Endodermal cell (in vitro differentiated cells): ENCODE measurements at regions not wholly inside any gene's neighbourhood (a gene's known extent, or its start where the extent isn't known, plus 50 kb on each side); places are given as distances from the start of the nearest gene placed in this dataset.

Source experiments
- DNase-seq: peaks from one replicate; pipeline ENCODE4 v3.0.0-alpha.2; 2017
- H3K27ac ChIP-seq: 2 replicates; pipeline ENCODE4 v1.5.1; 2013; ENCODE audit warnings: mild to moderate bottlenecking, low read depth, low read length, moderate library complexity
- H3K27me3 ChIP-seq: 2 replicates; pipeline ENCODE4 v1.6.1; 2013; ENCODE audit warnings: mild to moderate bottlenecking, low read length, moderate library complexity; ENCODE audit not compliant: insufficient read depth, control insufficient read depth, poor library complexity, severe bottlenecking
- H3K36me3 ChIP-seq: 2 replicates; pipeline ENCODE4 v1.7.0; 2013; ENCODE audit warnings: mild to moderate bottlenecking, low read length, moderate library complexity; ENCODE audit not compliant: control insufficient read depth, insufficient read depth
- H3K4me1 ChIP-seq: one replicate; pipeline ENCODE4 v1.7.0; 2013; ENCODE audit warnings: low read length; ENCODE audit not compliant: control insufficient read depth, insufficient read depth
- H3K4me3 ChIP-seq: 2 replicates; pipeline ENCODE4 v1.5.1; 2013; ENCODE audit warnings: mild to moderate bottlenecking, low read length, moderate library complexity
- H3K9ac ChIP-seq: 2 replicates; pipeline ENCODE4 v1.6.1; 2013; ENCODE audit warnings: mild to moderate bottlenecking, low read length, moderate library complexity; ENCODE audit not compliant: poor library complexity, severe bottlenecking; ENCODE audit errors: extremely low read depth
- H3K9me3 ChIP-seq: 2 replicates; pipeline ENCODE4 v1.6.1; 2013; ENCODE audit warnings: mild to moderate bottlenecking, low read length, moderate library complexity; ENCODE audit not compliant: control insufficient read depth
- H3K27ac Mint-ChIP-seq: 2 replicates; pipeline ENCODE4 v1.8.0; 2020; ENCODE audit warnings: mixed read lengths
- H3K27me3 Mint-ChIP-seq: 2 replicates; pipeline ENCODE4 v1.8.0; 2021; ENCODE audit warnings: mild to moderate bottlenecking, mixed read lengths; ENCODE audit not compliant: insufficient read depth
- H3K36me3 Mint-ChIP-seq: 2 replicates; pipeline ENCODE4 v1.8.0; 2020; ENCODE audit warnings: low read depth, mixed read lengths
- H3K4me1 Mint-ChIP-seq: 2 replicates; pipeline ENCODE4 v1.8.0; 2020; ENCODE audit warnings: mixed read lengths
- H3K4me3 Mint-ChIP-seq: 2 replicates; pipeline ENCODE4 v1.8.0; 2020; ENCODE audit warnings: mild to moderate bottlenecking, moderate library complexity, mixed read lengths
- H3K9me3 Mint-ChIP-seq: 2 replicates; pipeline ENCODE4 v1.8.0; 2020; ENCODE audit warnings: mild to moderate bottlenecking, mixed read lengths
- WGBS, 2 experiments: methylation state at CpG; one replicate each; pipeline versions ENCODE4 v1.1.5 to v1.1.7; 2013; ENCODE audit warnings: missing lambda C conversion rate in 2 of 2, mixed read lengths in 1 of 2; ENCODE audit not compliant: insufficient coverage in 1 of 2, insufficient read length in 1 of 2; 5-methylcytosine and 5-hydroxymethylcytosine counted together
- TF ChIP-seq, protein P1 (sequence below): fragments of 200-600 bp; sonication (generic); conservative IDR thresholded peaks from 2 replicates; pipeline ENCODE4 v1.5.0; 2021; ENCODE audit warnings: antibody characterized with exemption, mild to moderate bottlenecking

DNA sequence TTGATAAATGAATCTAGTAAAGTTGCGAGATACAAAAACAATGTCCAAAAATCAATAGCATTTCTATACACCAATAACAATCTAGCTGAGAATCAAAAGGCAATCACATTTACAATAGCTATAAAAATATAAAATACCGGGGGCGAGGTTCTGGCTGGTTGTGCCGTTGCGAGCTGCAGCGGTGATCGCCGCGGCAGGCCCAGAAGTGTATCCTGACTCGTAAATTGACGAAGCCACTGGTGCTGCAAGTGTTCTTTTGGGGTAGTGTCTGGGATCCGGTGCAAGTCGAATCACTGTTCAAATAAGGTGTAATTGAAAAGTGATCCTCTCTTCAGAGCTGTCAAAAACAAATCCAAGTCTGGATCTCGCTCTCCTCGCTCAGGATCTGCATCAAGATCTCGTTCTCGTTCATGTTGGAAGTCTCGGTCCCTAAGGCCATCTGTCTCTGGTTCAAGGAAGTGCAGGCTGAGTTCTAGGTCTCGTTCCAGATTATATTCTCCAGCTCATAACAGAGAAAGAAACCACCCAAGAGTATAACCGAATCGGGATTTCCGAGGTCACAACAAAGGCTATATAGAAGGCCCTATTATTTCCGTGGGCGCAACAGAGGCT is 80.1 kb upstream of the STT3B start:
- Histone ChIP-seq H3K9ac (no peak overlapping the region), H3K4me1 (no peaks in the 10 kb centered on the region), H3K9me3 (no peaks in the 10 kb centered on the region), H3K4me3 (no peak overlapping the region), H3K27me3 (no peaks in the 10 kb centered on the region), H3K36me3 (no peaks in the 10 kb centered on the region), H3K27ac (no peak overlapping the region)
- Mint-ChIP-seq H3K27ac (no peak overlapping the region), H3K36me3 (no peaks in the 10 kb centered on the region), H3K27me3 (peaks cover 11% of the 10 kb centered on the region), H3K9me3 (no peaks in the 10 kb centered on the region), H3K4me1 (no peaks in the 10 kb centered on the region), H3K4me3 (no peak overlapping the region)
- WGBS, 2 experiments: 95 to 96% methylated on average over 14 to 24 of the region's 24 CpGs
- DNase-seq: no peak
- TF ChIP-seq, protein P1, sequence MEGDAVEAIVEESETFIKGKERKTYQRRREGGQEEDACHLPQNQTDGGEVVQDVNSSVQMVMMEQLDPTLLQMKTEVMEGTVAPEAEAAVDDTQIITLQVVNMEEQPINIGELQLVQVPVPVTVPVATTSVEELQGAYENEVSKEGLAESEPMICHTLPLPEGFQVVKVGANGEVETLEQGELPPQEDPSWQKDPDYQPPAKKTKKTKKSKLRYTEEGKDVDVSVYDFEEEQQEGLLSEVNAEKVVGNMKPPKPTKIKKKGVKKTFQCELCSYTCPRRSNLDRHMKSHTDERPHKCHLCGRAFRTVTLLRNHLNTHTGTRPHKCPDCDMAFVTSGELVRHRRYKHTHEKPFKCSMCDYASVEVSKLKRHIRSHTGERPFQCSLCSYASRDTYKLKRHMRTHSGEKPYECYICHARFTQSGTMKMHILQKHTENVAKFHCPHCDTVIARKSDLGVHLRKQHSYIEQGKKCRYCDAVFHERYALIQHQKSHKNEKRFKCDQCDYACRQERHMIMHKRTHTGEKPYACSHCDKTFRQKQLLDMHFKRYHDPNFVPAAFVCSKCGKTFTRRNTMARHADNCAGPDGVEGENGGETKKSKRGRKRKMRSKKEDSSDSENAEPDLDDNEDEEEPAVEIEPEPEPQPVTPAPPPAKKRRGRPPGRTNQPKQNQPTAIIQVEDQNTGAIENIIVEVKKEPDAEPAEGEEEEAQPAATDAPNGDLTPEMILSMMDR: no peak

DNA sequence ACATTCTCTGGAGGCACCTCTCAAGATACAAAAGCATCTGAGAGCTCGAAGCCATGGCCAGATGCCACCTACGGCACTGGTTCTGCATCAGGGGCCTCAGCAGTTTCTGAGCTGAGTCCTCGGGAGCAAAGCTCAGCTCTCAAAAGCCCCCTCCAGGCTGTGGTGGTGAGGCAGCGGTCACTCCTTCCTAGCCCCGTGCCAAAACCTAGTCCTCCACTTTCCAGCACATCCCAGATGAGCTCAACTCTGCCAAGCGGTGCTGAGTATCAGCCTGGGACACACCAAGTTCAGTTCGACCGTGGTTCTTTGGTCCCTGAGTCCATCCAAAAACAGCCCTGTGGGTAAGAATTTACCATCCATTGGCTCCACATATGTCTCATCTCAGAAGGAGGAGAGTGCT is 79.3 kb upstream of the STT3B start:
- Mint-ChIP-seq H3K27ac (no peak overlapping the region), H3K4me1 (no peaks in the 10 kb centered on the region), H3K4me3 (no peak overlapping the region), H3K27me3 (peaks cover 11% of the 10 kb centered on the region), H3K36me3 (no peaks in the 10 kb centered on the region), H3K9me3 (no peaks in the 10 kb centered on the region)
- no peaks in the 10 kb centered on the region for H3K36me3 ChIP-seq
- H3K9ac ChIP-seq: no peak overlapping the region
- WGBS, 2 experiments: 94 to 98% methylated on average over 7 to 8 of the region's 8 CpGs
- no peak for DNase-seq
- H3K9me3 ChIP-seq: no peaks in the 10 kb centered on the region
- no peak overlapping the region for H3K27ac ChIP-seq
- TF ChIP-seq, protein P1: no peak
- no peaks in the 10 kb centered on the region for H3K4me1 ChIP-seq
- no peak overlapping the region for H3K4me3 ChIP-seq
- H3K27me3 ChIP-seq: no peaks in the 10 kb centered on the region

GRCh38 chr3:31455524-31455923 is 77.2 kb upstream of the STT3B start:
- TF ChIP-seq, protein P1: no peak
- H3K4me3 ChIP-seq: no peak overlapping the region
- H3K27ac ChIP-seq: no peak overlapping the region
- H3K27me3 ChIP-seq: no peaks in the 10 kb centered on the region
- DNase-seq: no peak
- no peaks in the 10 kb centered on the region for H3K4me1 ChIP-seq
- no peaks in the 10 kb centered on the region for H3K9me3 Mint-ChIP-seq
- WGBS, 2 experiments: 77 to 94% methylated on average over 2 to 5 of the region's 5 CpGs
- no peaks in the 10 kb centered on the region for H3K9me3 ChIP-seq
- no peak overlapping the region for H3K4me3 Mint-ChIP-seq
- H3K27me3 Mint-ChIP-seq: peaks cover 11% of the 10 kb centered on the region
- no peak overlapping the region for H3K27ac Mint-ChIP-seq
- no peak overlapping the region for H3K9ac ChIP-seq
- H3K36me3 Mint-ChIP-seq: no peaks in the 10 kb centered on the region
- no peaks in the 10 kb centered on the region for H3K36me3 ChIP-seq
- H3K4me1 Mint-ChIP-seq: no peaks in the 10 kb centered on the region
